SK-N-SH (cell line): ENCODE measurements at regions not wholly inside any gene's neighbourhood (a gene's known extent, or its start where the extent isn't known, plus 50 kb on each side); places are given as distances from the start of the nearest gene placed in this dataset.

ENCODE experiments used
- CTCF ChIA-PET: fragments of 300-600, 350-600 bp; formaldehyde crosslinking; extraction: SDS; loops from one replicate; lab custom pipeline; 2021; lab: Yijun Ruan, JAX
- POLR2A ChIA-PET: fragments of 350-600 bp; sonication (Branson Sonifier 250); formaldehyde crosslinking; extraction: SDS; loops from one replicate; lab custom pipeline; 2020; ENCODE audit warnings: antibody characterized with exemption, inconsistent platforms; lab: Yijun Ruan, JAX
- DNase-seq: peaks from one replicate; pipeline ENCODE4 v3.0.0; 2012
- H2AFZ ChIP-seq: fragments of 200-600 bp; sonication (generic); 2 replicates; pipeline ENCODE4 v1.8.1; 2016; ENCODE audit warnings: antibody characterized with exemption, mild to moderate bottlenecking, low read depth
- H3F3A ChIP-seq: fragments of 200-600 bp; sonication (generic); replicated peaks from 2 replicates; pipeline ENCODE3; 2016; ENCODE audit warnings: antibody characterized with exemption, mild to moderate bottlenecking; ENCODE audit not compliant: insufficient read depth
- H3K27ac ChIP-seq, 2 experiments: fragments of 200-500 bp in 1 of 2; fragments of 200-600 bp in 1 of 2; sonication (Bioruptor generic) in 1 of 2; sonication (generic), shearing (Covaris generic) in 1 of 2; 2 replicates each; pipeline versions ENCODE4 v1.5.1 to v1.6.1; 2014 to 2016; ENCODE audit warnings: low read depth in 2 of 2, inconsistent platforms in 1 of 2, low read length in 1 of 2, mild to moderate bottlenecking in 1 of 2, mixed read lengths in 1 of 2
- H3K27me3 ChIP-seq: fragments of 200-600 bp; sonication (generic), shearing (Covaris generic); 2 replicates; pipeline ENCODE4 v1.6.1; 2016; ENCODE audit warnings: mixed run types; ENCODE audit not compliant: insufficient read depth
- H3K36me3 ChIP-seq, 2 experiments: fragments of 200-500 bp in 1 of 2; fragments of 200-600 bp in 1 of 2; sonication (Bioruptor generic) in 1 of 2; sonication (generic) in 1 of 2; replicated peaks in 1 of 2; 2 replicates each; pipeline versions ENCODE3 to v1.5.1; 2014 to 2016; ENCODE audit warnings: low read length in 1 of 2, mild to moderate bottlenecking in 1 of 2; ENCODE audit not compliant: insufficient read depth in 2 of 2, control insufficient read depth in 1 of 2
- H3K4me1 ChIP-seq, 2 experiments: fragments of 200-500 bp in 1 of 2; fragments of 200-600 bp in 1 of 2; sonication (Bioruptor generic) in 1 of 2; sonication (generic), shearing (Covaris generic) in 1 of 2; 2 replicates each; pipeline versions ENCODE4 v1.5.1 to v1.6.1; 2014 to 2016; ENCODE audit warnings: low read depth in 1 of 2, low read length in 1 of 2, mixed run types in 1 of 2; ENCODE audit not compliant: insufficient read depth in 2 of 2, control insufficient read depth in 1 of 2
- H3K4me2 ChIP-seq: fragments of 200-600 bp; sonication (generic), shearing (Covaris generic); 2 replicates; pipeline ENCODE4 v1.6.1; 2017; ENCODE audit warnings: mixed run types
- H3K4me3 ChIP-seq, 2 experiments: fragments of 200-500 bp in 1 of 2; fragments of 200-600 bp in 1 of 2; sonication (Bioruptor generic) in 1 of 2; sonication (generic), shearing (Covaris generic) in 1 of 2; 2 replicates each; pipeline versions ENCODE4 v1.5.1 to v1.8.1; 2014 to 2016; ENCODE audit warnings: low read depth in 2 of 2, inconsistent platforms in 1 of 2, low read length in 1 of 2, mild to moderate bottlenecking in 1 of 2, mixed read lengths in 1 of 2, moderate library complexity in 1 of 2
- H3K79me2 ChIP-seq: fragments of 200-600 bp; sonication (generic); 2 replicates; pipeline ENCODE4 v1.8.1; 2017; ENCODE audit warnings: mild to moderate bottlenecking; ENCODE audit not compliant: insufficient read depth
- H3K9ac ChIP-seq: fragments of 200-600 bp; sonication (generic); 2 replicates; pipeline ENCODE4 v1.6.1; 2017; ENCODE audit warnings: mixed run types
- H3K9me2 ChIP-seq: fragments of 200-600 bp; sonication (generic); 2 replicates; pipeline ENCODE4 v1.6.1; 2017; ENCODE audit warnings: mixed run types
- H3K9me3 ChIP-seq: fragments of 200-600 bp; sonication (generic); 2 replicates; pipeline ENCODE4 v1.6.1; 2017; ENCODE audit warnings: mixed run types, mild to moderate bottlenecking, moderate library complexity
- H4K20me1 ChIP-seq: fragments of 200-600 bp; sonication (generic); 2 replicates; pipeline ENCODE4 v1.6.1; 2017; ENCODE audit warnings: mild to moderate bottlenecking, mixed run types; ENCODE audit not compliant: insufficient read depth
- FOXM1 ChIP-seq: IDR thresholded peaks from 2 replicates; pipeline ENCODE4 v1.4.0; 2012; ENCODE audit warnings: low read depth, mild to moderate bottlenecking
- GABPA ChIP-seq: IDR thresholded peaks from 2 replicates; pipeline ENCODE4 v1.4.0; 2012; ENCODE audit warnings: low read depth, mild to moderate bottlenecking
- IRF3 ChIP-seq: fragments of 150-350 bp; IDR thresholded peaks from 2 replicates; pipeline ENCODE4 v1.6.1; 2016; ENCODE audit warnings: mild to moderate bottlenecking, low read depth, low read length
- JUND ChIP-seq: IDR thresholded peaks from 2 replicates; pipeline ENCODE4 v1.4.0; 2012
- MXI1 ChIP-seq: IDR thresholded peaks from 2 replicates; pipeline ENCODE4 v1.6.1; 2012; ENCODE audit warnings: mild to moderate bottlenecking, low read depth, low read length, improper control_type of control experiment
- NRF1 ChIP-seq: IDR thresholded peaks from 2 replicates; pipeline ENCODE4 v1.6.1; 2012; ENCODE audit warnings: low read depth, mild to moderate bottlenecking, low read length
- PBX3 ChIP-seq: IDR thresholded peaks from 2 replicates; pipeline ENCODE4; 2012
- RAD21 ChIP-seq: IDR thresholded peaks from 2 replicates; pipeline ENCODE4 v1.6.1; 2012; ENCODE audit warnings: mild to moderate bottlenecking, low read length
- RCOR1 ChIP-seq: fragments of 150-350 bp; IDR thresholded peaks from 2 replicates; pipeline ENCODE4 v1.6.1; 2017; ENCODE audit warnings: antibody characterized with exemption, low read length
- RXRA ChIP-seq: IDR thresholded peaks from 2 replicates; pipeline ENCODE4 v1.4.0; 2012; ENCODE audit warnings: low read depth, mild to moderate bottlenecking, borderline replicate concordance
- TAF1 ChIP-seq: IDR thresholded peaks from 2 replicates; pipeline ENCODE4 v1.6.1; 2012; ENCODE audit warnings: low read depth, mild to moderate bottlenecking, low read length, moderate library complexity, borderline replicate concordance
- TEAD4 ChIP-seq: IDR thresholded peaks from 2 replicates; pipeline ENCODE4 v1.4.0; 2012; ENCODE audit warnings: mild to moderate bottlenecking, borderline replicate concordance; ENCODE audit not compliant: insufficient read depth
- USF1 ChIP-seq: IDR thresholded peaks from 2 replicates; pipeline ENCODE4 v1.4.0; 2012; ENCODE audit warnings: low read depth, borderline replicate concordance
- YY1 ChIP-seq: IDR thresholded peaks from 2 replicates; pipeline ENCODE4 v1.4.0; 2012; ENCODE audit warnings: low read depth, mild to moderate bottlenecking
- ZBTB33 ChIP-seq: IDR thresholded peaks from 2 replicates; pipeline ENCODE4 v1.4.0; 2012; ENCODE audit warnings: low read depth, borderline replicate concordance
- WGBS: methylation state at CpG from one replicate; pipeline ENCODE4 v1.1.6; 2017; ENCODE audit warnings: low lambda C conversion rate; 5-methylcytosine and 5-hydroxymethylcytosine counted together

GRCh38 chr21:15522148-15522547 lies 207.6 kb upstream of the USP25 start:
- ChIA-PET CTCF (interaction anchor here (1.4 kb wide), 1 partner anchor 31 kb away, joined by 3 read pairs; no protein-coding TSS in a partner anchor), POLR2A (no interaction called here)
- Histone ChIP-seq H2AFZ (no peak overlapping the region), H3F3A (no peaks in the 10 kb centered on the region), H3K27me3 (no peaks in the 10 kb centered on the region), H3K79me2 (no peaks in the 10 kb centered on the region), H3K27ac (no peak overlapping the region), H3K4me1 (no peaks in the 10 kb centered on the region), H3K9me3 (no peaks in the 10 kb centered on the region), H4K20me1 (no peaks in the 10 kb centered on the region), H3K9me2 (no peaks in the 10 kb centered on the region), H3K4me3 (no peak overlapping the region), H3K9ac (no peak overlapping the region), H3K4me2 (no peak overlapping the region), H3K36me3 (no peaks in the 10 kb centered on the region)
- DNase-seq = no peak
- WGBS = 40% methylated on average over 3 of the region's 5 CpGs
- TF ChIP-seq JUND = no peak
- no peak for TF ChIP-seq MXI1
- no peak for TF ChIP-seq IRF3
- TF ChIP-seq RAD21 = no peak
- TF ChIP-seq TAF1 = no peak
- no peak for TF ChIP-seq GABPA
- no peak for TF ChIP-seq TEAD4
- TF ChIP-seq USF1 = no peak

- ChIA-PET POLR2A (no interaction called here), CTCF (no interaction called here)
- Histone ChIP-seq H4K20me1 (no peaks in the 10 kb centered on the region), H3K4me1 (no peaks in the 10 kb centered on the region), H3K27ac (no peak overlapping the region), H3K9me2 (no peaks in the 10 kb centered on the region), H3K9me3 (no peaks in the 10 kb centered on the region), H3K36me3 (no peaks in the 10 kb centered on the region), H3K79me2 (no peaks in the 10 kb centered on the region), H3K4me2 (no peak overlapping the region), H3F3A (no peaks in the 10 kb centered on the region), H3K4me3 (no peak overlapping the region), H2AFZ (no peak overlapping the region), H3K27me3 (no peaks in the 10 kb centered on the region), H3K9ac (no peak overlapping the region)
- TF ChIP-seq RXRA (no peak), RAD21 (no peak), RCOR1 (no peak), NRF1 (no peak), PBX3 (no peak), FOXM1 (no peak), ZBTB33 (no peak), YY1 (no peak)
- no peak for DNase-seq
Measured at GRCh38 chr21:15524855-15525254, 204.9 kb upstream of the USP25 start.
